ENCODE measurements at regions not wholly inside any gene's neighbourhood (a gene's known extent, or its start where the extent isn't known, plus 50 kb on each side); places are given as distances from the start of the nearest gene placed in this dataset.

GRCh38 chr2:16420421-16420820 lies 245.2 kb downstream of the CYRIA start:
- Histone ChIP-seq H3K4me1 (ENCODE audit: control insufficient read depth in 4 of 4, insufficient read depth in 4 of 4, low read length in 3 of 4) (peaks cover 0 to 2% (median 0%) of the 10 kb centered on the region in 4 donors), H3K27me3 (ENCODE audit: control insufficient read depth in 4 of 4, insufficient read depth in 4 of 4, low read length in 3 of 4) (no peaks in the 10 kb centered on the region), H3K9ac (ENCODE audit: low read depth in 1 of 2, low read length in 2 of 2) (no peak overlapping the region), H3K4me3 (ENCODE audit: low read depth in 1 of 3, low read length in 3 of 3) (no peak overlapping the region), H3K9me3 (ENCODE audit: control insufficient read depth in 4 of 4, low read length in 3 of 4) (no peaks in the 10 kb centered on the region), H3K27ac (ENCODE audit: low read depth in 1 of 2, low read length in 2 of 2) (no peak overlapping the region), H3K36me3 (ENCODE audit: control insufficient read depth in 4 of 4, insufficient read depth in 3 of 4, low read depth in 1 of 4, low read length in 3 of 4) (no peaks in the 10 kb centered on the region)
- no peak for DNase-seq (ENCODE audit: low spot score)
- TF ChIP-seq JUND (IDR thresholded peaks at IDR 0.05): no peak
- no peak for TF ChIP-seq ATF3 (IDR thresholded peaks at IDR 0.05)
- no peak for TF ChIP-seq FOXA1 (IDR thresholded peaks at IDR 0.05)
- TF ChIP-seq FOXA2 (IDR thresholded peaks at IDR 0.05): no peak
- TF ChIP-seq ZBTB33 (IDR thresholded peaks at IDR 0.05): no peak
- no peak for TF ChIP-seq CTCF (IDR thresholded peaks at IDR 0.05; ENCODE audit: low read depth, low read length, missing input control)
- no peak for TF ChIP-seq SP1 (IDR thresholded peaks at IDR 0.05)
- no peak for TF ChIP-seq REST (IDR thresholded peaks at IDR 0.05)
- no peak for TF ChIP-seq HNF4G (IDR thresholded peaks at IDR 0.05)
- no peak for TF ChIP-seq HNF4A (conservative IDR thresholded peaks at IDR 0.05)
- no peak for TF ChIP-seq YY1 (IDR thresholded peaks at IDR 0.05)
- no peak for TF ChIP-seq GABPA (IDR thresholded peaks at IDR 0.05 in 1 of 2, conservative IDR thresholded peaks at IDR 0.05 in 1 of 2)
- no peak for TF ChIP-seq EGR1 (IDR thresholded peaks at IDR 0.05; ENCODE audit: low read depth in 2 of 2)
- TF ChIP-seq MAX (IDR thresholded peaks at IDR 0.05): no peak
- no peak for TF ChIP-seq RXRA (IDR thresholded peaks at IDR 0.05)
- TF ChIP-seq TAF1 (conservative IDR thresholded peaks at IDR 0.05): no peak
- TF ChIP-seq NR2F2 (IDR thresholded peaks at IDR 0.05): no peak
- TF ChIP-seq RAD21 (IDR thresholded peaks at IDR 0.05): no peak
- 70% methylated on average over 1 of the region's 1 CpG for WGBS
